ENCODE measurements at regions not wholly inside any gene's neighbourhood (a gene's known extent, or its start where the extent isn't known, plus 50 kb on each side); places are given as distances from the start of the nearest gene placed in this dataset.
"Not testable (repeated sequence)": the region's sequence is repeated elsewhere in the genome, so short reads cannot be mapped to it uniquely, and the experiment has no call there.

GRCh38 chr10:118927321-118927720 lies 102.2 kb upstream of the NANOS1 start:
- no peak for TF ChIP-seq CTCF (IDR thresholded peaks at IDR 0.05; ENCODE audit: low read depth, low read length, missing control alignments)
- no peak overlapping the region for H3K4me3 ChIP-seq (replicated peaks; ENCODE audit: low read depth, low read length)
- DNase-seq (ENCODE audit: extremely low read depth, low read depth), result no peak

- no peak overlapping the region for H3K4me3 ChIP-seq (replicated peaks; ENCODE audit: low read depth, low read length)
- no peak for DNase-seq (ENCODE audit: extremely low read depth, low read depth)
Measured at GRCh38 chr10:118930614-118931013, 98.9 kb upstream of the NANOS1 start.

GRCh38 chr10:118931436-118931835 lies 98.1 kb upstream of the NANOS1 start:
- no peak for TF ChIP-seq CTCF (IDR thresholded peaks at IDR 0.05; ENCODE audit: low read depth, low read length, missing control alignments)
- no peak for DNase-seq (ENCODE audit: extremely low read depth, low read depth)
- no peak overlapping the region for H3K4me3 ChIP-seq (replicated peaks; ENCODE audit: low read depth, low read length)

More at GRCh38 chr10:118930614-118931013, 98.9 kb upstream of the NANOS1 start:
- no peak for TF ChIP-seq CTCF (IDR thresholded peaks at IDR 0.05; ENCODE audit: low read depth, low read length, missing control alignments)

- not testable (repeated sequence) for H3K4me3 ChIP-seq (replicated peaks; ENCODE audit: low read depth, low read length); DNase-seq (ENCODE audit: extremely low read depth, low read depth)
Measured at GRCh38 chr10:118932154-118932553, 97.4 kb upstream of the NANOS1 start.

GRCh38 chr10:118937226-118937625 lies 92.3 kb upstream of the NANOS1 start:
- no peak overlapping the region for H3K4me3 ChIP-seq (replicated peaks; ENCODE audit: low read depth, low read length)
- DNase-seq (ENCODE audit: extremely low read depth, low read depth), result no peak
- TF ChIP-seq CTCF (IDR thresholded peaks at IDR 0.05; ENCODE audit: low read depth, low read length, missing control alignments), result no peak

- no peak overlapping the region for H3K4me3 ChIP-seq (replicated peaks; ENCODE audit: low read depth, low read length)
- no peak for DNase-seq (ENCODE audit: extremely low read depth, low read depth)
- TF ChIP-seq CTCF (IDR thresholded peaks at IDR 0.05; ENCODE audit: low read depth, low read length, missing control alignments), result no peak
Measured at GRCh38 chr10:118939211-118940007, 90.1 kb upstream of the NANOS1 start.

GRCh38 chr10:118940386-118940785 lies 89.1 kb upstream of the NANOS1 start:
- no peak overlapping the region for H3K4me3 ChIP-seq (replicated peaks; ENCODE audit: low read depth, low read length)
- TF ChIP-seq CTCF (IDR thresholded peaks at IDR 0.05; ENCODE audit: low read depth, low read length, missing control alignments), result no peak
- DNase-seq (ENCODE audit: extremely low read depth, low read depth), result no peak

Measured in HFF-Myc (cell line).